SK-N-SH treated with all-trans-retinoic acid at 6 μM for 48 hours (cell line): ENCODE measurements at regions not wholly inside any gene's neighbourhood (a gene's known extent, or its start where the extent isn't known, plus 50 kb on each side); places are given as distances from the start of the nearest gene placed in this dataset.

Source experiments
- ATAC-seq: fragments of 200-7000 bp; cut with Tn5 transposase; 3 replicates; pipeline ENCODE4 v1.9.1; 2020; ENCODE audit warnings: mild to moderate bottlenecking, moderate library complexity
- ARNTL ChIP-seq: fragments of 450-650 bp; formaldehyde crosslinking; IDR thresholded peaks from 2 replicates; pipeline ENCODE4 v1.5.0; 2020; ENCODE audit warnings: low read depth, mild to moderate bottlenecking, moderate library complexity, borderline replicate concordance
- BACH2 ChIP-seq: fragments of 250-450 bp; sonication (Bioruptor Pico); IDR thresholded peaks from 2 replicates; pipeline ENCODE4 v1.9.0; 2021; ENCODE audit warnings: mild to moderate bottlenecking, borderline replicate concordance
- CSDC2 ChIP-seq: fragments of 250-450 bp; sonication (Bioruptor Pico); IDR thresholded peaks from 2 replicates; pipeline ENCODE4 v1.5.0; 2020; ENCODE audit warnings: mild to moderate bottlenecking, moderate library complexity
- ESRRG ChIP-seq: fragments of 250-450 bp; sonication (Bioruptor Pico); IDR thresholded peaks from 2 replicates; pipeline ENCODE4 v1.6.1; 2021; ENCODE audit warnings: mild to moderate bottlenecking
- GLIS3 ChIP-seq: fragments of 250-450 bp; sonication (Bioruptor Pico); IDR thresholded peaks from 2 replicates; pipeline ENCODE4 v1.5.0; 2020; ENCODE audit warnings: mild to moderate bottlenecking, moderate library complexity
- ISL1 ChIP-seq: fragments of 250-450 bp; sonication (Bioruptor Pico); IDR thresholded peaks from 2 replicates; pipeline ENCODE4 v2.1.2; 2022; ENCODE audit warnings: mild to moderate bottlenecking, moderate library complexity
- OSR1 ChIP-seq: fragments of 250-450 bp; sonication (Bioruptor Pico); IDR thresholded peaks from 2 replicates; pipeline ENCODE4 v1.8.0; 2022; ENCODE audit warnings: moderate library complexity, mild to moderate bottlenecking, inconsistent platforms
- PPARA ChIP-seq: fragments of 250-450 bp; sonication (Bioruptor Pico); IDR thresholded peaks from 2 replicates; pipeline ENCODE4 v1.5.0; 2020; ENCODE audit warnings: mild to moderate bottlenecking, borderline replicate concordance
- RARB ChIP-seq: fragments of 250-450 bp; sonication (Bioruptor Pico); IDR thresholded peaks from 2 replicates; pipeline ENCODE4 v1.8.0; 2021; ENCODE audit warnings: mild to moderate bottlenecking, moderate library complexity
- SNAI2 ChIP-seq: fragments of 250-450 bp; sonication (Bioruptor Pico); IDR thresholded peaks from 2 replicates; pipeline ENCODE4 v1.5.0; 2020; ENCODE audit warnings: mild to moderate bottlenecking, moderate library complexity
- TCF4 ChIP-seq: fragments of 250-450 bp; sonication (Bioruptor Pico); IDR thresholded peaks from 2 replicates; pipeline ENCODE4 v1.8.0; 2021; ENCODE audit warnings: mild to moderate bottlenecking, moderate library complexity, borderline replicate concordance
- TOX ChIP-seq: fragments of 250-450 bp; sonication (Bioruptor Pico); IDR thresholded peaks from 2 replicates; pipeline ENCODE4 v1.8.0; 2021; ENCODE audit warnings: mild to moderate bottlenecking, moderate library complexity, borderline replicate concordance
- ZC3H10 ChIP-seq: fragments of 250-450 bp; sonication (Bioruptor Pico); IDR thresholded peaks from 2 replicates; pipeline ENCODE4 v1.5.1; 2021; ENCODE audit warnings: mild to moderate bottlenecking, moderate library complexity
- ZFP3 ChIP-seq: fragments of 250-450 bp; sonication (Bioruptor Pico); IDR thresholded peaks from 2 replicates; pipeline ENCODE4 v1.5.0; 2020; ENCODE audit warnings: mild to moderate bottlenecking, moderate library complexity
- ZFP30 ChIP-seq: fragments of 450-650 bp; formaldehyde crosslinking; IDR thresholded peaks from 2 replicates; pipeline ENCODE4 v1.5.0; 2022; ENCODE audit warnings: mild to moderate bottlenecking, moderate library complexity
- ZNF565 ChIP-seq: fragments of 450-650 bp; formaldehyde crosslinking; conservative IDR thresholded peaks from 2 replicates; pipeline ENCODE4 v1.5.0; 2020; ENCODE audit warnings: low read depth, mild to moderate bottlenecking, moderate library complexity
- ZNF70 ChIP-seq: fragments of 450-650 bp; formaldehyde crosslinking; IDR thresholded peaks from 2 replicates; pipeline ENCODE4 v1.5.0; 2020; ENCODE audit warnings: mild to moderate bottlenecking, moderate library complexity
- ZNF8 ChIP-seq: fragments of 450-650 bp; formaldehyde crosslinking; IDR thresholded peaks from 2 replicates; pipeline ENCODE4 v1.5.0; 2020; ENCODE audit warnings: mild to moderate bottlenecking, moderate library complexity
- TF ChIP-seq, protein P1 (sequence below): fragments of 250-450 bp; sonication (Bioruptor Pico); IDR thresholded peaks from 2 replicates; pipeline ENCODE4 v1.8.0; 2021; ENCODE audit warnings: low read depth, mild to moderate bottlenecking, moderate library complexity, borderline replicate concordance
- TF ChIP-seq, protein P2 (sequence below): fragments of 250-450 bp; sonication (Bioruptor Pico); IDR thresholded peaks from 2 replicates; pipeline ENCODE4 v1.5.0; 2020; ENCODE audit warnings: mild to moderate bottlenecking, moderate library complexity
- TF ChIP-seq, protein P3 (sequence below): fragments of 250-450 bp; sonication (Bioruptor Pico); IDR thresholded peaks from 2 replicates; pipeline ENCODE4 v1.5.1; 2020; ENCODE audit warnings: low read depth, mild to moderate bottlenecking, moderate library complexity
- TF ChIP-seq, protein P4 (sequence below): fragments of 250-450 bp; sonication (Bioruptor Pico); IDR thresholded peaks from 2 replicates; pipeline ENCODE4 v1.5.1; 2021; ENCODE audit warnings: mild to moderate bottlenecking, moderate library complexity

GRCh38 chr7:142594078-142594477 is 155.2 kb upstream of the PRSS1 start:
- TF ChIP-seq ISL1 (CRISPR knock-in tag), result no peak
- TF ChIP-seq SNAI2 (CRISPR knock-in tag), result no peak
- TF ChIP-seq OSR1, result no peak
- TF ChIP-seq, protein P1, sequence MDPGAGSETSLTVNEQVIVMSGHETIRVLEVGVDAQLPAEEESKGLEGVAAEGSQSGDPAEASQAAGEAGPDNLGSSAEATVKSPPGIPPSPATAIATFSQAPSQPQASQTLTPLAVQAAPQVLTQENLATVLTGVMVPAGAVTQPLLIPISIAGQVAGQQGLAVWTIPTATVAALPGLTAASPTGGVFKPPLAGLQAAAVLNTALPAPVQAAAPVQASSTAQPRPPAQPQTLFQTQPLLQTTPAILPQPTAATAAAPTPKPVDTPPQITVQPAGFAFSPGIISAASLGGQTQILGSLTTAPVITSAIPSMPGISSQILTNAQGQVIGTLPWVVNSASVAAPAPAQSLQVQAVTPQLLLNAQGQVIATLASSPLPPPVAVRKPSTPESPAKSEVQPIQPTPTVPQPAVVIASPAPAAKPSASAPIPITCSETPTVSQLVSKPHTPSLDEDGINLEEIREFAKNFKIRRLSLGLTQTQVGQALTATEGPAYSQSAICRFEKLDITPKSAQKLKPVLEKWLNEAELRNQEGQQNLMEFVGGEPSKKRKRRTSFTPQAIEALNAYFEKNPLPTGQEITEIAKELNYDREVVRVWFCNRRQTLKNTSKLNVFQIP (CRISPR knock-in tag), result no peak
- TF ChIP-seq, protein P2, sequence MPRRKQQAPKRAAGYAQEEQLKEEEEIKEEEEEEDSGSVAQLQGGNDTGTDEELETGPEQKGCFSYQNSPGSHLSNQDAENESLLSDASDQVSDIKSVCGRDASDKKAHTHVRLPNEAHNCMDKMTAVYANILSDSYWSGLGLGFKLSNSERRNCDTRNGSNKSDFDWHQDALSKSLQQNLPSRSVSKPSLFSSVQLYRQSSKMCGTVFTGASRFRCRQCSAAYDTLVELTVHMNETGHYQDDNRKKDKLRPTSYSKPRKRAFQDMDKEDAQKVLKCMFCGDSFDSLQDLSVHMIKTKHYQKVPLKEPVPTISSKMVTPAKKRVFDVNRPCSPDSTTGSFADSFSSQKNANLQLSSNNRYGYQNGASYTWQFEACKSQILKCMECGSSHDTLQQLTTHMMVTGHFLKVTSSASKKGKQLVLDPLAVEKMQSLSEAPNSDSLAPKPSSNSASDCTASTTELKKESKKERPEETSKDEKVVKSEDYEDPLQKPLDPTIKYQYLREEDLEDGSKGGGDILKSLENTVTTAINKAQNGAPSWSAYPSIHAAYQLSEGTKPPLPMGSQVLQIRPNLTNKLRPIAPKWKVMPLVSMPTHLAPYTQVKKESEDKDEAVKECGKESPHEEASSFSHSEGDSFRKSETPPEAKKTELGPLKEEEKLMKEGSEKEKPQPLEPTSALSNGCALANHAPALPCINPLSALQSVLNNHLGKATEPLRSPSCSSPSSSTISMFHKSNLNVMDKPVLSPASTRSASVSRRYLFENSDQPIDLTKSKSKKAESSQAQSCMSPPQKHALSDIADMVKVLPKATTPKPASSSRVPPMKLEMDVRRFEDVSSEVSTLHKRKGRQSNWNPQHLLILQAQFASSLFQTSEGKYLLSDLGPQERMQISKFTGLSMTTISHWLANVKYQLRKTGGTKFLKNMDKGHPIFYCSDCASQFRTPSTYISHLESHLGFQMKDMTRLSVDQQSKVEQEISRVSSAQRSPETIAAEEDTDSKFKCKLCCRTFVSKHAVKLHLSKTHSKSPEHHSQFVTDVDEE (CRISPR knock-in tag), result no peak
- TF ChIP-seq, protein P3, sequence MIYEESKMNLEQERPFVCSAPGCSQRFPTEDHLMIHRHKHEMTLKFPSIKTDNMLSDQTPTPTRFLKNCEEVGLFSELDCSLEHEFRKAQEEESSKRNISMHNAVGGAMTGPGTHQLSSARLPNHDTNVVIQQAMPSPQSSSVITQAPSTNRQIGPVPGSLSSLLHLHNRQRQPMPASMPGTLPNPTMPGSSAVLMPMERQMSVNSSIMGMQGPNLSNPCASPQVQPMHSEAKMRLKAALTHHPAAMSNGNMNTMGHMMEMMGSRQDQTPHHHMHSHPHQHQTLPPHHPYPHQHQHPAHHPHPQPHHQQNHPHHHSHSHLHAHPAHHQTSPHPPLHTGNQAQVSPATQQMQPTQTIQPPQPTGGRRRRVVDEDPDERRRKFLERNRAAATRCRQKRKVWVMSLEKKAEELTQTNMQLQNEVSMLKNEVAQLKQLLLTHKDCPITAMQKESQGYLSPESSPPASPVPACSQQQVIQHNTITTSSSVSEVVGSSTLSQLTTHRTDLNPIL, result no peak
- no peak for TF ChIP-seq ZFP30 (CRISPR knock-in tag)
- no peak for TF ChIP-seq ZFP3 (CRISPR knock-in tag)
- no peak for TF ChIP-seq ZC3H10 (CRISPR knock-in tag)
- no peak for ATAC-seq

DNA sequence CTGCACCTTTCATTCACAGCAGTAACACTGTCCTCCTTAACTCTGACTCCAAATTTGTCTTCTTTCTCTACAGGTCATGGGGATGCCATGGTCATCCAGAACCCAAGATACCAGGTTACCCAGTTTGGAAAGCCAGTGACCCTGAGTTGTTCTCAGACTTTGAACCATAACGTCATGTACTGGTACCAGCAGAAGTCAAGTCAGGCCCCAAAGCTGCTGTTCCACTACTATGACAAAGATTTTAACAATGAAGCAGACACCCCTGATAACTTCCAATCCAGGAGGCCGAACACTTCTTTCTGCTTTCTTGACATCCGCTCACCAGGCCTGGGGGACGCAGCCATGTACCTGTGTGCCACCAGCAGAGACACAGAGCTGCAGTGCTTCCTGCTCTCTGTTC is 156.2 kb upstream of the PRSS1 start:
- TF ChIP-seq ISL1 (CRISPR knock-in tag), result no peak
- TF ChIP-seq SNAI2 (CRISPR knock-in tag), result no peak
- no peak for TF ChIP-seq OSR1
- TF ChIP-seq TCF4, result no peak
- TF ChIP-seq, protein P1 (CRISPR knock-in tag), result no peak
- no peak for TF ChIP-seq ESRRG
- no peak for TF ChIP-seq CSDC2 (CRISPR knock-in tag)
- TF ChIP-seq GLIS3, result no peak
- TF ChIP-seq, protein P4, sequence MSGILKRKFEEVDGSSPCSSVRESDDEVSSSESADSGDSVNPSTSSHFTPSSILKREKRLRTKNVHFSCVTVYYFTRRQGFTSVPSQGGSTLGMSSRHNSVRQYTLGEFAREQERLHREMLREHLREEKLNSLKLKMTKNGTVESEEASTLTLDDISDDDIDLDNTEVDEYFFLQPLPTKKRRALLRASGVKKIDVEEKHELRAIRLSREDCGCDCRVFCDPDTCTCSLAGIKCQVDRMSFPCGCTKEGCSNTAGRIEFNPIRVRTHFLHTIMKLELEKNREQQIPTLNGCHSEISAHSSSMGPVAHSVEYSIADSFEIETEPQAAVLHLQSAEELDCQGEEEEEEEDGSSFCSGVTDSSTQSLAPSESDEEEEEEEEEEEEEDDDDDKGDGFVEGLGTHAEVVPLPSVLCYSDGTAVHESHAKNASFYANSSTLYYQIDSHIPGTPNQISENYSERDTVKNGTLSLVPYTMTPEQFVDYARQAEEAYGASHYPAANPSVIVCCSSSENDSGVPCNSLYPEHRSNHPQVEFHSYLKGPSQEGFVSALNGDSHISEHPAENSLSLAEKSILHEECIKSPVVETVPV (CRISPR knock-in tag), result no peak
- TF ChIP-seq RARB (CRISPR knock-in tag), result no peak
- no peak for TF ChIP-seq ZNF70
- no peak for TF ChIP-seq ZNF565 (CRISPR knock-in tag)
- TF ChIP-seq ZFP3 (CRISPR knock-in tag), result no peak
- TF ChIP-seq PPARA (CRISPR knock-in tag), result no peak
- TF ChIP-seq ARNTL (CRISPR knock-in tag), result no peak
- TF ChIP-seq ZC3H10 (CRISPR knock-in tag), result no peak
- TF ChIP-seq TOX (CRISPR knock-in tag), result no peak
- TF ChIP-seq, protein P3, result no peak
- no peak for TF ChIP-seq ZNF8
- no peak for TF ChIP-seq ZFP30 (CRISPR knock-in tag)
- ATAC-seq, result no peak

GRCh38 chr7:142592664-142593063 is 156.6 kb upstream of the PRSS1 start:
- ATAC-seq, result no peak
- TF ChIP-seq ESRRG, result no peak
- no peak for TF ChIP-seq BACH2 (CRISPR knock-in tag)
- TF ChIP-seq TCF4, result no peak
- no peak for TF ChIP-seq ZFP30 (CRISPR knock-in tag)
- TF ChIP-seq, protein P1 (CRISPR knock-in tag), result no peak
- no peak for TF ChIP-seq ZC3H10 (CRISPR knock-in tag)
- no peak for TF ChIP-seq GLIS3
- TF ChIP-seq, protein P3, result no peak
- TF ChIP-seq OSR1, result no peak
- no peak for TF ChIP-seq ISL1 (CRISPR knock-in tag)
- TF ChIP-seq CSDC2 (CRISPR knock-in tag), result no peak
- TF ChIP-seq TOX (CRISPR knock-in tag), result no peak
- no peak for TF ChIP-seq ARNTL (CRISPR knock-in tag)
- no peak for TF ChIP-seq ZNF565 (CRISPR knock-in tag)
- TF ChIP-seq, protein P4 (CRISPR knock-in tag), result no peak
